Activated naive CD4-positive, alpha-beta T cell treated with anti-CD3 and anti-CD28 coated beads for 36 hours (primary cell): ENCODE measurements at regions not wholly inside any gene's neighbourhood (a gene's known extent, or its start where the extent isn't known, plus 50 kb on each side); places are given as distances from the start of the nearest gene placed in this dataset.
A peak's percentile ranks its signal among the peaks of the same experiment; 100 is the strongest.
"Not testable (repeated sequence)": the region's sequence is repeated elsewhere in the genome, so short reads cannot be mapped to it uniquely, and the experiment has no call there.

Experiments used
- CTCF ChIA-PET: fragments of 350-600 bp; sonication (Branson Sonifier 250); formaldehyde crosslinking; loops from one replicate; lab custom pipeline; 2021; ENCODE audit warnings: antibody characterized with exemption; lab: Charles Lee
- DNase-seq: peaks from one replicate; pipeline ENCODE4 v3.0.0-alpha.2; 2020
- H3K27ac Mint-ChIP-seq: one replicate; pipeline ENCODE4 v1.8.0; 2021; ENCODE audit warnings: mild to moderate bottlenecking, mixed read lengths
- H3K27me3 Mint-ChIP-seq: one replicate; pipeline ENCODE4 v1.8.0; 2021; ENCODE audit warnings: low read depth, mixed read lengths
- H3K36me3 Mint-ChIP-seq: one replicate; pipeline ENCODE4 v1.8.0; 2021; ENCODE audit warnings: low read depth, mixed read lengths
- H3K4me1 Mint-ChIP-seq: one replicate; pipeline ENCODE4 v1.8.0; 2021; ENCODE audit warnings: low read depth, mixed read lengths
- H3K4me3 Mint-ChIP-seq: one replicate; pipeline ENCODE4 v1.8.0; 2021; ENCODE audit warnings: mild to moderate bottlenecking, moderate library complexity, mixed read lengths
- H3K9me3 Mint-ChIP-seq: one replicate; pipeline ENCODE4 v1.8.0; 2021; ENCODE audit warnings: mixed read lengths
- intact Hi-C: fragments of 100-400 bp; cut with micrococcal nuclease; formaldehyde crosslinking; loops from one replicate; pipeline ENCODE4 v1.15.1; 2023

- H3K9me3 Mint-ChIP-seq, H3K36me3 Mint-ChIP-seq, H3K27me3 Mint-ChIP-seq, H3K4me1 Mint-ChIP-seq, H3K27ac Mint-ChIP-seq, intact Hi-C loops, H3K4me3 Mint-ChIP-seq, DNase-seq: not testable (repeated sequence)
- CTCF ChIA-PET, result interaction anchor here (0.6 kb wide), 1 partner anchor 1271 kb away, joined by 4 read pairs; no protein-coding TSS in a partner anchor
Observed at GRCh38 chr10:21351594-21351993, 173.9 kb downstream of the SKIDA1 start.

- Mint-ChIP-seq H3K27me3 (no peaks in the 10 kb centered on the region), H3K4me1 (no peaks in the 10 kb centered on the region), H3K27ac (no peak overlapping the region), H3K36me3 (no peaks in the 10 kb centered on the region), H3K4me3 (no peak overlapping the region), H3K9me3 (peaks cover 2% of the 10 kb centered on the region)
- intact Hi-C loops, result no loop called here
- CTCF ChIA-PET, result no interaction called here
- DNase-seq, result no peak
Observed at GRCh38 chr10:21349912-21350286, 175.6 kb downstream of the SKIDA1 start.

- DNase-seq, result no peak
- Mint-ChIP-seq H3K4me1 (no peaks in the 10 kb centered on the region), H3K9me3 (peaks cover 2% of the 10 kb centered on the region), H3K27me3 (no peaks in the 10 kb centered on the region), H3K36me3 (no peaks in the 10 kb centered on the region), H3K27ac (no peak overlapping the region), H3K4me3 (no peak overlapping the region)
- intact Hi-C loops, result no loop called here
- CTCF ChIA-PET, result interaction anchor here (0.6 kb wide), 1 partner anchor 9 kb away, joined by 3 read pairs; no protein-coding TSS in a partner anchor
Observed at GRCh38 chr10:21347785-21348170, 177.7 kb downstream of the SKIDA1 start.

- no peaks in the 10 kb centered on the region for H3K4me1 Mint-ChIP-seq
Observed at GRCh38 chr10:21347043-21347784, 178.3 kb downstream of the SKIDA1 start.

GRCh38 chr10:21343087-21343486, 182.4 kb downstream of the SKIDA1 start:
- intact Hi-C loops, result no loop called here
- no peaks in the 10 kb centered on the region for H3K9me3 Mint-ChIP-seq
- CTCF ChIA-PET, result no interaction called here

More at GRCh38 chr10:21347043-21347784, 178.3 kb downstream of the SKIDA1 start:
- DNase-seq, result no peak
- H3K36me3 Mint-ChIP-seq, result no peaks in the 10 kb centered on the region
- no peak overlapping the region for H3K4me3 Mint-ChIP-seq
- H3K9me3 Mint-ChIP-seq, result peaks cover 2% of the 10 kb centered on the region
- intact Hi-C loops, result no loop called here
- H3K27me3 Mint-ChIP-seq, result no peaks in the 10 kb centered on the region
- H3K27ac Mint-ChIP-seq, result no peak overlapping the region
- CTCF ChIA-PET, result interaction anchor here (0.6 kb wide), 1 partner anchor 8 kb away, joined by 3 read pairs; no protein-coding TSS in a partner anchor

GRCh38 chr10:21342499-21342898, 183.0 kb downstream of the SKIDA1 start:
- intact Hi-C loops, H3K4me3 Mint-ChIP-seq, H3K27ac Mint-ChIP-seq, H3K27me3 Mint-ChIP-seq, H3K4me1 Mint-ChIP-seq, CTCF ChIA-PET, DNase-seq, H3K36me3 Mint-ChIP-seq, H3K9me3 Mint-ChIP-seq: not testable (repeated sequence)

More at GRCh38 chr10:21343087-21343486, 182.4 kb downstream of the SKIDA1 start:
- H3K4me3 Mint-ChIP-seq, result no peak overlapping the region
- no peaks in the 10 kb centered on the region for H3K36me3 Mint-ChIP-seq
- no peaks in the 10 kb centered on the region for H3K4me1 Mint-ChIP-seq
- peaks cover 5% of the 10 kb centered on the region for H3K27me3 Mint-ChIP-seq
- no peak overlapping the region for H3K27ac Mint-ChIP-seq
- DNase-seq, result no peak

- peaks cover 5% of the 10 kb centered on the region for H3K27me3 Mint-ChIP-seq
- H3K4me1 Mint-ChIP-seq, result no peaks in the 10 kb centered on the region
- H3K36me3 Mint-ChIP-seq, result no peaks in the 10 kb centered on the region
- CTCF ChIA-PET, result no interaction called here
- no peak for DNase-seq
- no peak overlapping the region for H3K27ac Mint-ChIP-seq
- H3K9me3 Mint-ChIP-seq, result no peaks in the 10 kb centered on the region
- H3K4me3 Mint-ChIP-seq, result no peak overlapping the region
- intact Hi-C loops, result no loop called here
Observed at GRCh38 chr10:21340331-21340730, 185.2 kb downstream of the SKIDA1 start.

GRCh38 chr10:21337171-21337792, 188.2 kb downstream of the SKIDA1 start:
- no peaks in the 10 kb centered on the region for H3K4me1 Mint-ChIP-seq
- no peak for DNase-seq
- no peak overlapping the region for H3K4me3 Mint-ChIP-seq
- intact Hi-C loops, result no loop called here
- no peaks in the 10 kb centered on the region for H3K36me3 Mint-ChIP-seq
- peaks cover 5% of the 10 kb centered on the region for H3K27me3 Mint-ChIP-seq
- no peak overlapping the region for H3K27ac Mint-ChIP-seq
- H3K9me3 Mint-ChIP-seq, result no peaks in the 10 kb centered on the region
- CTCF ChIA-PET, result interaction anchor here (0.6 kb wide), 1 partner anchor 164 kb away, joined by 9 read pairs; no protein-coding TSS in a partner anchor

- Mint-ChIP-seq H3K9me3 (no peaks in the 10 kb centered on the region), H3K27me3 (peaks cover 5% of the 10 kb centered on the region), H3K36me3 (no peaks in the 10 kb centered on the region), H3K27ac (no peak overlapping the region), H3K4me3 (no peak overlapping the region), H3K4me1 (no peaks in the 10 kb centered on the region)
- intact Hi-C loops, result no loop called here
- peak; percentile 17 for DNase-seq
- CTCF ChIA-PET, result interaction anchor here (0.7 kb wide), 1 partner anchor 395 kb away, joined by 3 read pairs; no protein-coding TSS in a partner anchor
Observed at GRCh38 chr10:21336476-21337170, 188.9 kb downstream of the SKIDA1 start.

- Mint-ChIP-seq H3K27ac (no peak overlapping the region), H3K27me3 (no peaks in the 10 kb centered on the region), H3K36me3 (no peaks in the 10 kb centered on the region), H3K4me3 (no peak overlapping the region), H3K9me3 (no peaks in the 10 kb centered on the region), H3K4me1 (no peaks in the 10 kb centered on the region)
- no peak for DNase-seq
- CTCF ChIA-PET, result no interaction called here
- intact Hi-C loops, result no loop called here
Observed at GRCh38 chr10:21334891-21335696, 190.4 kb downstream of the SKIDA1 start.

GRCh38 chr10:21330628-21331020, 194.9 kb downstream of the SKIDA1 start:
- Mint-ChIP-seq H3K9me3 (no peaks in the 10 kb centered on the region), H3K27me3 (no peaks in the 10 kb centered on the region), H3K27ac (no peak overlapping the region), H3K4me1 (no peaks in the 10 kb centered on the region), H3K36me3 (no peaks in the 10 kb centered on the region), H3K4me3 (no peak overlapping the region)
- DNase-seq, result no peak
- intact Hi-C loops, result no loop called here
- CTCF ChIA-PET, result no interaction called here
